NB4 (cell line): ENCODE measurements at regions not wholly inside any gene's neighbourhood (a gene's known extent, or its start where the extent isn't known, plus 50 kb on each side); places are given as distances from the start of the nearest gene placed in this dataset.

ENCODE experiments used
- MYC ChIP-seq: IDR thresholded peaks from 2 replicates; pipeline ENCODE4 v1.6.1; 2011; ENCODE audit warnings: low read depth, low read length
- POLR2A ChIP-seq: IDR thresholded peaks from 2 replicates; pipeline ENCODE4 v1.6.1; 2011; ENCODE audit warnings: mild to moderate bottlenecking; ENCODE audit not compliant: insufficient read length; ENCODE audit errors: extremely low read depth
- TF ChIP-seq, protein P1 (sequence below): IDR thresholded peaks from one replicate; pipeline ENCODE4 v1.5.1; 2012; ENCODE audit warnings: low read depth, low read length
- TF ChIP-seq, protein P2 (sequence below): IDR thresholded peaks from 2 replicates; pipeline ENCODE4 v1.6.1; 2011; ENCODE audit warnings: low read depth, low read length

DNA sequence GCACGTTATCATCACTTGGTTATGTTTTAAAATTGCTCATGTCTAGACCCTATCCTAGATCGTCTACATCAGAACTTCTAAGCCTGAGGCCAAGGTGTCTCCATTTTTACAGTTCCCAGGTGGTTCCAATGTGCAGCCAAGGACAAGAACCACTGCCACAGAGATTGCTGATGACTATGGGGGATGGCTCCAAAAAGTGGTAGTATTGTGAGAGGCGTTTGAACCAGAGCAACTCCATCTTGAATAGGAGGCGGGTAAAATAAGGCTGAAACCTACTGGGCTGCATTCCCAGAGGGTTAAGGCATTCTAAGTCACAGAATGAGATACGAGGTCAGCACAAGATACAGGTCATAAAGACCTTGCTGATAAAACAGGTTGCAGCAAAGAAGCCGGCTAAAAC, 195.6 kb upstream of the FOXN2 start:
- TF ChIP-seq, protein P1, sequence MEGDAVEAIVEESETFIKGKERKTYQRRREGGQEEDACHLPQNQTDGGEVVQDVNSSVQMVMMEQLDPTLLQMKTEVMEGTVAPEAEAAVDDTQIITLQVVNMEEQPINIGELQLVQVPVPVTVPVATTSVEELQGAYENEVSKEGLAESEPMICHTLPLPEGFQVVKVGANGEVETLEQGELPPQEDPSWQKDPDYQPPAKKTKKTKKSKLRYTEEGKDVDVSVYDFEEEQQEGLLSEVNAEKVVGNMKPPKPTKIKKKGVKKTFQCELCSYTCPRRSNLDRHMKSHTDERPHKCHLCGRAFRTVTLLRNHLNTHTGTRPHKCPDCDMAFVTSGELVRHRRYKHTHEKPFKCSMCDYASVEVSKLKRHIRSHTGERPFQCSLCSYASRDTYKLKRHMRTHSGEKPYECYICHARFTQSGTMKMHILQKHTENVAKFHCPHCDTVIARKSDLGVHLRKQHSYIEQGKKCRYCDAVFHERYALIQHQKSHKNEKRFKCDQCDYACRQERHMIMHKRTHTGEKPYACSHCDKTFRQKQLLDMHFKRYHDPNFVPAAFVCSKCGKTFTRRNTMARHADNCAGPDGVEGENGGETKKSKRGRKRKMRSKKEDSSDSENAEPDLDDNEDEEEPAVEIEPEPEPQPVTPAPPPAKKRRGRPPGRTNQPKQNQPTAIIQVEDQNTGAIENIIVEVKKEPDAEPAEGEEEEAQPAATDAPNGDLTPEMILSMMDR, result no peak
- TF ChIP-seq, protein P2, sequence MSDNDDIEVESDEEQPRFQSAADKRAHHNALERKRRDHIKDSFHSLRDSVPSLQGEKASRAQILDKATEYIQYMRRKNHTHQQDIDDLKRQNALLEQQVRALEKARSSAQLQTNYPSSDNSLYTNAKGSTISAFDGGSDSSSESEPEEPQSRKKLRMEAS, result no peak
- TF ChIP-seq POLR2A (no peak), MYC (no peak)
